Epithelial cell of esophagus (primary cell): ENCODE measurements at regions not wholly inside any gene's neighbourhood (a gene's known extent, or its start where the extent isn't known, plus 50 kb on each side); places are given as distances from the start of the nearest gene placed in this dataset.

Experiments used
- DNase-seq: peaks from one replicate; pipeline ENCODE4 v3.0.0; 2010; ENCODE audit warnings: low read depth
- H3K4me3 ChIP-seq: 2 replicates; pipeline ENCODE4 v1.5.1; 2011; ENCODE audit warnings: mild to moderate bottlenecking, low read length, control low read depth
- CTCF ChIP-seq: IDR thresholded peaks from 2 replicates; pipeline ENCODE4 v1.5.1; 2011; ENCODE audit warnings: low read depth, mild to moderate bottlenecking, low read length, control low read depth, inconsistent platforms; ENCODE audit not compliant: insufficient read depth; ENCODE audit errors: missing control alignments

DNA sequence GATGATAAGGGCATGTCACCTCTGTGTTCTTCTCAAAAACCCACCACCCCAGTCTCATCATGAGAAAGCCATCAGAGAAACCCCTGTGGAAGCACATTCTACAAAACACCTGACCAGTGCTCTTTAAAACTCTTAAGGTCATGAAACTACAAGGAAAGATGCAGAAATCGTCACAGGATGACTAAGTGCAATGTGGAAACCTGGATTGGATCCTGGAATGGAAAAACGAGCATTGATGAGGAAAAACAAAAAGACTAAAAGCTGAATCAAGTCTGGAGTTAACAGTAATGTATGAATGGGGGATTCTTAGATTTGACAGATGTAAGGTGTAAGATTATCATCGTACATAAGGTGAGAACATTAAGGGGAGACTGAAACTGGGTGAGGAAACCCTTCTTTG lies 211.0 kb downstream of the TBX5 start:
- H3K4me3 ChIP-seq: no peak overlapping the region
- TF ChIP-seq CTCF: no peak
- no peak for DNase-seq

GRCh38 chr12:114194066-114194465 lies 211.9 kb downstream of the TBX5 start:
- H3K4me3 ChIP-seq: no peak overlapping the region
- no peak for TF ChIP-seq CTCF
- DNase-seq: no peak

DNA sequence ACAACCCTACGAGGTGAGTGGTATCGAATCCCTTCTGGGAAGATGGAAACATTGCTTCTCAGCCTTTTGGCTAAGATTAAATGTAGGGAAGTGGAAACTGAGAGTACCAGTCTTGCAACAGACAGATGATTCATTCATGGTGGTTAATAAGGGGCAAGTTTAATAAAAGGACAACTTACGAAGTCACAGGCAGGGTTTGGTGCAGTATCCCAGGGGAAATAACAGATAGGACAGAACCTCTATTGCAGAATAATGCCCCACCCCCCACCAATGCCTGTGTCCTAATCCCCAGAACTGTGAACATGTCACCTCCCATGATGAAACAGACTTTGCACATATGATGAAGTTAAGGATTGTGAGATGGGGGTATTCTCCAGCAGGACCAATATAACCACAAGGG lies 212.5 kb downstream of the TBX5 start:
- H3K4me3 ChIP-seq: no peak overlapping the region
- no peak for DNase-seq
- no peak for TF ChIP-seq CTCF

GRCh38 chr12:114192549-114192948 lies 213.4 kb downstream of the TBX5 start:
- H3K4me3 ChIP-seq: no peak overlapping the region
- no peak for TF ChIP-seq CTCF
- DNase-seq: no peak

DNA sequence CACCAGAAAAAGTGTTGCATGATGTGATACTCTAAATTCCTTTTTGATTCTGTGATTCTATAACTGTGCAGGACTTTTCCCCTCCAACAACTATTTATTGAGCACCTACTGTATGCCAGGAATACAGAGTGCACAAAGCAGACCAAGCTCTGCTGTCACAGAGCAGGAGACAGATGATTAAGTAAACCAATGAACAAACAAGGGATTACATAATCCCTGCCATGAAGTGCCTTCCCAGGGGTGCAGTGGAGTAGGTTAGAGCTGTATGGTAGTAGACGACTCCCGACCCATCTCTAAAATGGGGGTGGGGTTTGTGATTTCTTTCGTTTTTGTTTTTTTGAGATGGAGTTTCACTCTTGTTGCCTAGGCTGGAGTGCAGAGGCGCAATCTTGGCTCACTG lies 213.9 kb downstream of the TBX5 start:
- no peak for TF ChIP-seq CTCF
- H3K4me3 ChIP-seq: no peak overlapping the region
- no peak for DNase-seq

DNA sequence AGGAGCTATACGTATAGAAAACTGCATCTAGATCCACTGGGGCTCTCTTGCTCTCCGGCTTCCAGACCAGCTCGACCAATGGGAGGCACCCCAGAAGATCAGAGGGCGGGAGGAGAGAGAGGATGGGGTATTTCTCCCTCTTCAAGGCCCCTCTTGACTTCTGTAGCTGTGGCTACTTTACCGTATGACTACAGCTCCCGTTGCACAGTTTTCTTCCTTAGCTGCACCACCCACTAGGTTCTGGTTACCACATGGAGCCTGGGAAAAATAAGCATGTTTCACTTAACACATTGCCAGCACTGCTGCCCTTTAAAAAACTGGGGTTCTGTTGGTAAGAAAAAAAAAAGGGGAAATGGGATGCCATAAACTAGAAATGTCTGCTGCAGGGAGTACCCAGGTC lies 214.4 kb downstream of the TBX5 start:
- no peak for TF ChIP-seq CTCF
- no peak overlapping the region for H3K4me3 ChIP-seq
- no peak for DNase-seq

- H3K4me3 ChIP-seq: no peak overlapping the region
- DNase-seq: no peak
- no peak for TF ChIP-seq CTCF
Observed at GRCh38 chr12:114190971-114191370, 215.0 kb downstream of the TBX5 start.
